Endothelial cell (in vitro differentiated cells): ENCODE measurements at regions not wholly inside any gene's neighbourhood (a gene's known extent, or its start where the extent isn't known, plus 50 kb on each side); places are given as distances from the start of the nearest gene placed in this dataset.

ENCODE experiments used
- DNase-seq: peaks from one replicate; pipeline ENCODE4 v3.0.0; 2021; ENCODE audit warnings: low spot score
- H3K27ac Mint-ChIP-seq: one replicate; pipeline ENCODE4 v1.8.0; 2021; ENCODE audit warnings: mixed read lengths, inconsistent platforms; ENCODE audit not compliant: unreplicated experiment
- H3K27me3 Mint-ChIP-seq: one replicate; pipeline ENCODE4 v1.8.0; 2021; ENCODE audit warnings: mild to moderate bottlenecking, moderate library complexity, mixed read lengths, inconsistent platforms; ENCODE audit not compliant: unreplicated experiment
- H3K36me3 Mint-ChIP-seq: one replicate; pipeline ENCODE4 v1.8.0; 2021; ENCODE audit warnings: mild to moderate bottlenecking, low read depth, mixed read lengths, inconsistent platforms; ENCODE audit not compliant: unreplicated experiment
- H3K4me1 Mint-ChIP-seq: one replicate; pipeline ENCODE4 v1.8.0; 2021; ENCODE audit warnings: mild to moderate bottlenecking, mixed read lengths, inconsistent platforms; ENCODE audit not compliant: unreplicated experiment
- H3K4me3 Mint-ChIP-seq: one replicate; pipeline ENCODE4 v1.8.0; 2021; ENCODE audit warnings: mild to moderate bottlenecking, mixed read lengths, inconsistent platforms; ENCODE audit not compliant: unreplicated experiment
- H3K9me3 Mint-ChIP-seq: one replicate; pipeline ENCODE4 v1.8.0; 2021; ENCODE audit warnings: mixed read lengths, inconsistent platforms; ENCODE audit not compliant: unreplicated experiment
- TF ChIP-seq, protein P1 (sequence below): fragments of 200-600 bp; sonication (generic); IDR thresholded peaks from one replicate; pipeline ENCODE4 v1.5.0; 2021; ENCODE audit warnings: antibody characterized with exemption; ENCODE audit not compliant: unreplicated experiment

- Mint-ChIP-seq H3K36me3 (no peaks in the 10 kb centered on the region), H3K27ac (no peak overlapping the region), H3K9me3 (no peaks in the 10 kb centered on the region), H3K4me3 (no peak overlapping the region), H3K27me3 (no peaks in the 10 kb centered on the region), H3K4me1 (no peaks in the 10 kb centered on the region)
- no peak for DNase-seq
- TF ChIP-seq, protein P1, sequence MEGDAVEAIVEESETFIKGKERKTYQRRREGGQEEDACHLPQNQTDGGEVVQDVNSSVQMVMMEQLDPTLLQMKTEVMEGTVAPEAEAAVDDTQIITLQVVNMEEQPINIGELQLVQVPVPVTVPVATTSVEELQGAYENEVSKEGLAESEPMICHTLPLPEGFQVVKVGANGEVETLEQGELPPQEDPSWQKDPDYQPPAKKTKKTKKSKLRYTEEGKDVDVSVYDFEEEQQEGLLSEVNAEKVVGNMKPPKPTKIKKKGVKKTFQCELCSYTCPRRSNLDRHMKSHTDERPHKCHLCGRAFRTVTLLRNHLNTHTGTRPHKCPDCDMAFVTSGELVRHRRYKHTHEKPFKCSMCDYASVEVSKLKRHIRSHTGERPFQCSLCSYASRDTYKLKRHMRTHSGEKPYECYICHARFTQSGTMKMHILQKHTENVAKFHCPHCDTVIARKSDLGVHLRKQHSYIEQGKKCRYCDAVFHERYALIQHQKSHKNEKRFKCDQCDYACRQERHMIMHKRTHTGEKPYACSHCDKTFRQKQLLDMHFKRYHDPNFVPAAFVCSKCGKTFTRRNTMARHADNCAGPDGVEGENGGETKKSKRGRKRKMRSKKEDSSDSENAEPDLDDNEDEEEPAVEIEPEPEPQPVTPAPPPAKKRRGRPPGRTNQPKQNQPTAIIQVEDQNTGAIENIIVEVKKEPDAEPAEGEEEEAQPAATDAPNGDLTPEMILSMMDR = no peak
Observed at GRCh38 chr7:21020667-21021066, 234.0 kb upstream of the SP8 start.

DNA sequence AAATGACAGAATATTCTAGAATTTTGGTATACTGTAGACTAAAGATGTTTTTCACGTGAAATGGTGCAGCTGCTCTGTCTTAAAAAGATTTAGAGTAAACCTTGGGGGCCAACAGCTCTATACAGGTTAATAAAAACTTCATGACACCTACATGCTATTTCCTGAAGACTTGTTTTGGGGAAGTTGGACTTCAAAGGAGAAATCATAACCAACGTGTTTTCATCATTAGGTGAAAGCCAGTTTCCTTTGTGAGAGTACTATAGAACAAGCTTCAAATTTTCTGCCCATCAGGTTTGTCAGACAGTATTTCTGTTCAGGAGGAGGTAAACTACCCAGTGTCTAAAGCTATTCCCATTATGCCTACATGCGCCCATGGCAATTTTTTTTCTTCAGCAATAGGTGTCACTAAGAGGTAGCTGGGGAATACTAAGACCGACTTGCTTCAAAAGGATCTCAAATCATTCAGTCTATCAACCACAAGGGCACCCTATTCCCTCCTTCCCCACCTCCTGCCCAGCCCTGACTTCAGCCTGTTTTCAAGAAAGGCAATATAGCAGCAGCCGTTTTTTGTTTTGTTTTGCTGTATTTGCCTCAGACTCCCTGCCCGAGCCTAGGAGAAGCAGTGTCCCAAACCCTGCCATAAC, 237.3 kb upstream of the SP8 start:
- H3K4me1 Mint-ChIP-seq = no peaks in the 10 kb centered on the region
- no peaks in the 10 kb centered on the region for H3K36me3 Mint-ChIP-seq
- TF ChIP-seq, protein P1 = no peak
- DNase-seq = no peak
- H3K27ac Mint-ChIP-seq = no peak overlapping the region
- no peak overlapping the region for H3K4me3 Mint-ChIP-seq
- no peaks in the 10 kb centered on the region for H3K9me3 Mint-ChIP-seq
- no peaks in the 10 kb centered on the region for H3K27me3 Mint-ChIP-seq

DNA sequence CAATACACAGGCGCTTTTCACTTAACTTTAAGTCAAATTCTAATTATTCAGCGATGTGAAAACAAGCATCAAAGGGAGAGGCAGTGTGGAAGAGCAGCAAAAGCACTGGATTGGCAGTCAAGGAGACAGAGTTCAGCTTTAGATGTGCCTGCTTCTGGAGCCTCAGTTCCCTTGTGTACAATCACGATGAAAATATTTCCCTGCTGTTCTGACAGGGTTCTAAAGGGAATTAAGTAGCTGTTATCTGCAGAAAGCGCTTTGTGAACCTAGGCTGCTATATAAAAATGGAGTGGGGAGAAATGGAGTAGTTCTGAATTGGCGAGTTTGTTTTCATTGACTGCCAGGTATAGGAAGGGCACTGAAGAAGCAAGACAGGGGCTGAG, 237.8 kb upstream of the SP8 start:
- TF ChIP-seq, protein P1 = no peak
- no peak for DNase-seq
- Mint-ChIP-seq H3K36me3 (no peaks in the 10 kb centered on the region), H3K4me3 (no peak overlapping the region), H3K4me1 (no peaks in the 10 kb centered on the region), H3K27me3 (no peaks in the 10 kb centered on the region), H3K27ac (no peak overlapping the region), H3K9me3 (no peaks in the 10 kb centered on the region)

DNA sequence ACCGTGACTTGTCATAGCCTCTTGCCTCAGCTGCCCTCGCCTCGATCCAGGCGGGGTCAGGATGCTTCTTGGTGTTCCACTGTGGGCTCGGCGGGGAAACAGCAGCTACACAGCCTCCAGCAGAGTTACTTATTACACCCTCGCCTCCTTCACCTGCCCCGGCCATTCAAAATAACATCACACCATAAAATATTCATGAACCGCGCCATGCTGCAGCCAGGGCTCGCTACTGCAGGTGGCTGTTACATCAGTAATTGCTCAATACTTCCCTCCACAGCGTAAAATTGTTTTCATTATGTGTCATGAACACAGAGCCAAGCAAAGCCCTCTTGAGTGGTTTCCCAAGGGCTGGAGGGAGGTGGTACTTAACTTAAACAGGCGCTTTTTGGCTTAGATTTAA, 241.5 kb upstream of the SP8 start:
- H3K27me3 Mint-ChIP-seq = no peaks in the 10 kb centered on the region
- no peak overlapping the region for H3K4me3 Mint-ChIP-seq
- H3K36me3 Mint-ChIP-seq = no peaks in the 10 kb centered on the region
- no peaks in the 10 kb centered on the region for H3K4me1 Mint-ChIP-seq
- H3K27ac Mint-ChIP-seq = no peak overlapping the region
- TF ChIP-seq, protein P1 = no peak
- H3K9me3 Mint-ChIP-seq = no peaks in the 10 kb centered on the region
- DNase-seq = no peak

DNA sequence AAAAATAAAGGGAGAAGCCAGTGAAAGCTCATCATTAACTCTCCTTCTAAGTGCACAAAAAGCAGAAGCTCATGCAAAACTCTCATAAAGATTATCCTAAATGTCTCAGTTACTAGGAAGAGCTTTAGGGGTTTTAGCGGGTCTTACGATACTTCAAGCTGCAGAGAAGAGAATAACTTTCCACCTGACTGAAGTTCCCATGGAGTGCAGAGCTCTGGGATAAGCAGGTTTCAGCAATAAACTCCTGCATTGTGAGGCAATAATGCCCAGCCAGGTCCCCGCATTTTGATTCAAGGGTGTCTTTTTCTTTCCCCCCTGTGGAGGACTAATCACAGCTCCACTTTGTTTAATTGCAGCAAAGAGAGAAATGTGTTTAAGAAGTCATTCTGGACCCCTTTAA, 241.9 kb upstream of the SP8 start:
- Mint-ChIP-seq H3K27me3 (no peaks in the 10 kb centered on the region), H3K36me3 (no peaks in the 10 kb centered on the region), H3K27ac (no peak overlapping the region), H3K4me1 (no peaks in the 10 kb centered on the region), H3K9me3 (no peaks in the 10 kb centered on the region), H3K4me3 (no peak overlapping the region)
- DNase-seq = no peak
- TF ChIP-seq, protein P1 = no peak
